ENCODE measurements at regions not wholly inside any gene's neighbourhood (a gene's known extent, or its start where the extent isn't known, plus 50 kb on each side); places are given as distances from the start of the nearest gene placed in this dataset.

- BruUV-seq (replicated peaks): no TSS peak
- TF ChIP-seq JUND (IDR thresholded peaks at IDR 0.05): no peak
- TF ChIP-seq, protein P1, sequence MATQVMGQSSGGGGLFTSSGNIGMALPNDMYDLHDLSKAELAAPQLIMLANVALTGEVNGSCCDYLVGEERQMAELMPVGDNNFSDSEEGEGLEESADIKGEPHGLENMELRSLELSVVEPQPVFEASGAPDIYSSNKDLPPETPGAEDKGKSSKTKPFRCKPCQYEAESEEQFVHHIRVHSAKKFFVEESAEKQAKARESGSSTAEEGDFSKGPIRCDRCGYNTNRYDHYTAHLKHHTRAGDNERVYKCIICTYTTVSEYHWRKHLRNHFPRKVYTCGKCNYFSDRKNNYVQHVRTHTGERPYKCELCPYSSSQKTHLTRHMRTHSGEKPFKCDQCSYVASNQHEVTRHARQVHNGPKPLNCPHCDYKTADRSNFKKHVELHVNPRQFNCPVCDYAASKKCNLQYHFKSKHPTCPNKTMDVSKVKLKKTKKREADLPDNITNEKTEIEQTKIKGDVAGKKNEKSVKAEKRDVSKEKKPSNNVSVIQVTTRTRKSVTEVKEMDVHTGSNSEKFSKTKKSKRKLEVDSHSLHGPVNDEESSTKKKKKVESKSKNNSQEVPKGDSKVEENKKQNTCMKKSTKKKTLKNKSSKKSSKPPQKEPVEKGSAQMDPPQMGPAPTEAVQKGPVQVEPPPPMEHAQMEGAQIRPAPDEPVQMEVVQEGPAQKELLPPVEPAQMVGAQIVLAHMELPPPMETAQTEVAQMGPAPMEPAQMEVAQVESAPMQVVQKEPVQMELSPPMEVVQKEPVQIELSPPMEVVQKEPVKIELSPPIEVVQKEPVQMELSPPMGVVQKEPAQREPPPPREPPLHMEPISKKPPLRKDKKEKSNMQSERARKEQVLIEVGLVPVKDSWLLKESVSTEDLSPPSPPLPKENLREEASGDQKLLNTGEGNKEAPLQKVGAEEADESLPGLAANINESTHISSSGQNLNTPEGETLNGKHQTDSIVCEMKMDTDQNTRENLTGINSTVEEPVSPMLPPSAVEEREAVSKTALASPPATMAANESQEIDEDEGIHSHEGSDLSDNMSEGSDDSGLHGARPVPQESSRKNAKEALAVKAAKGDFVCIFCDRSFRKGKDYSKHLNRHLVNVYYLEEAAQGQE (IDR thresholded peaks at IDR 0.05; ENCODE audit: low read depth): no peak
- TF ChIP-seq SP1 (IDR thresholded peaks at IDR 0.05; ENCODE audit: low read depth): no peak
- Histone ChIP-seq H3K9ac (ENCODE audit: low read length) (no peak overlapping the region), H3K27ac (ENCODE audit: low read depth, low read length) (no peak overlapping the region), H3K4me1 (ENCODE audit: control insufficient read depth in 1 of 2, insufficient read depth in 2 of 2, low read length in 2 of 2) (no peaks in the 10 kb centered on the region), H3K9me2 (ENCODE audit: insufficient read depth) (no peaks in the 10 kb centered on the region), H3K27me3 (ENCODE audit: insufficient read depth, low read length) (no peaks in the 10 kb centered on the region), H4K20me1 (ENCODE audit: insufficient read depth) (no peaks in the 10 kb centered on the region), H3K36me3 (ENCODE audit: control insufficient read depth in 1 of 2, insufficient read depth in 2 of 2, low read length in 2 of 2) (no peaks in the 10 kb centered on the region), H3K79me2 (ENCODE audit: insufficient read depth, low read length) (no peaks in the 10 kb centered on the region), H2AFZ (ENCODE audit: low read depth, low read length, poor library complexity, severe bottlenecking) (no peak overlapping the region), H3K9me3 (ENCODE audit: control insufficient read depth in 1 of 2, insufficient read depth in 1 of 2, low read depth in 1 of 2, low read length in 2 of 2) (no peaks in the 10 kb centered on the region), H3K4me2 (ENCODE audit: low read length) (no peak overlapping the region), H3K4me3 (replicated peaks in 1 of 2; ENCODE audit: low read depth in 1 of 2, low read length in 2 of 2) (no peak overlapping the region)
- intact Hi-C loops (cut with micrococcal nuclease): no loop called here
- no peak for DNase-seq (ENCODE audit: low read depth, low spot score)
- no peak for ATAC-seq
- CTCF ChIA-PET: interaction anchor here (1.2 kb wide), 1 partner anchor 9 kb away, joined by 3 read pairs; no protein-coding TSS in a partner anchor
- POLR2A ChIA-PET: no interaction called here
- RAD21 ChIA-PET (ENCODE audit: low non-redundant PET in 1 of 2, low total read pairs in 2 of 2, uncharacterized antibody in 2 of 2, unreplicated experiment in 2 of 2): no interaction called here
Observed at GRCh38 chr4:35867057-35867456, 377.3 kb downstream of the ARAP2 start.

GRCh38 chr4:35872273-35872672 lies 372.0 kb downstream of the ARAP2 start:
- Histone ChIP-seq H3K4me1 (ENCODE audit: control insufficient read depth in 1 of 2, insufficient read depth in 2 of 2, low read length in 2 of 2) (no peaks in the 10 kb centered on the region), H3K79me2 (ENCODE audit: insufficient read depth, low read length) (no peaks in the 10 kb centered on the region), H4K20me1 (ENCODE audit: insufficient read depth) (no peaks in the 10 kb centered on the region), H3K9me3 (ENCODE audit: control insufficient read depth in 1 of 2, insufficient read depth in 1 of 2, low read depth in 1 of 2, low read length in 2 of 2) (no peaks in the 10 kb centered on the region), H3K9me2 (ENCODE audit: insufficient read depth) (no peaks in the 10 kb centered on the region), H3K27ac (ENCODE audit: low read depth, low read length) (no peak overlapping the region), H3K36me3 (ENCODE audit: control insufficient read depth in 1 of 2, insufficient read depth in 2 of 2, low read length in 2 of 2) (no peaks in the 10 kb centered on the region), H3K4me3 (replicated peaks in 1 of 2; ENCODE audit: low read depth in 1 of 2, low read length in 2 of 2) (no peak overlapping the region), H2AFZ (ENCODE audit: low read depth, low read length, poor library complexity, severe bottlenecking) (no peak overlapping the region), H3K27me3 (ENCODE audit: insufficient read depth, low read length) (no peaks in the 10 kb centered on the region), H3K9ac (ENCODE audit: low read length) (no peak overlapping the region), H3K4me2 (ENCODE audit: low read length) (no peak overlapping the region)
- ATAC-seq (no peak), DNase-seq (ENCODE audit: low read depth, low spot score) (no peak)
- ChIA-PET CTCF (no interaction called here), POLR2A (no interaction called here), RAD21 (ENCODE audit: low non-redundant PET in 1 of 2, low total read pairs in 2 of 2, uncharacterized antibody in 2 of 2, unreplicated experiment in 2 of 2) (no interaction called here)
- intact Hi-C loops (cut with micrococcal nuclease): no loop called here
- TF ChIP-seq JUND (IDR thresholded peaks at IDR 0.05) (no peak), SRF (IDR thresholded peaks at IDR 0.05; ENCODE audit: low read depth) (no peak), SIN3A (IDR thresholded peaks at IDR 0.05; ENCODE audit: low read depth) (no peak), EGR1 (IDR thresholded peaks at IDR 0.05; ENCODE audit: low read depth) (no peak), EZH2phosphoT487 (IDR thresholded peaks at IDR 0.05; ENCODE audit: borderline replicate concordance) (no peak), TCF7L2 (IDR thresholded peaks at IDR 0.05; ENCODE audit: borderline replicate concordance, extremely low read depth, insufficient read depth, insufficient read length) (no peak), CTCF (IDR thresholded peaks at IDR 0.05 in 2 of 3, conservative IDR thresholded peaks at IDR 0.05 in 1 of 3; ENCODE audit: borderline replicate concordance in 1 of 3, insufficient read depth in 1 of 3, low read depth in 2 of 3, low read length in 2 of 3) (no peak), ELF1 (IDR thresholded peaks at IDR 0.05; ENCODE audit: borderline replicate concordance, low read depth) (no peak)
- no TSS peak for BruUV-seq (replicated peaks)

All from HCT116 (cell line).